Epithelial cell of esophagus (primary cell): ENCODE measurements at regions not wholly inside any gene's neighbourhood (a gene's known extent, or its start where the extent isn't known, plus 50 kb on each side); places are given as distances from the start of the nearest gene placed in this dataset.

Experiments
- DNase-seq: peaks from one replicate; pipeline ENCODE4 v3.0.0; 2010; ENCODE audit warnings: low read depth
- H3K4me3 ChIP-seq: 2 replicates; pipeline ENCODE4 v1.5.1; 2011; ENCODE audit warnings: mild to moderate bottlenecking, low read length, control low read depth
- TF ChIP-seq, protein P1 (sequence below): IDR thresholded peaks from 2 replicates; pipeline ENCODE4 v1.5.1; 2011; ENCODE audit warnings: low read depth, mild to moderate bottlenecking, low read length, control low read depth, inconsistent platforms; ENCODE audit not compliant: insufficient read depth; ENCODE audit errors: missing control alignments

DNA sequence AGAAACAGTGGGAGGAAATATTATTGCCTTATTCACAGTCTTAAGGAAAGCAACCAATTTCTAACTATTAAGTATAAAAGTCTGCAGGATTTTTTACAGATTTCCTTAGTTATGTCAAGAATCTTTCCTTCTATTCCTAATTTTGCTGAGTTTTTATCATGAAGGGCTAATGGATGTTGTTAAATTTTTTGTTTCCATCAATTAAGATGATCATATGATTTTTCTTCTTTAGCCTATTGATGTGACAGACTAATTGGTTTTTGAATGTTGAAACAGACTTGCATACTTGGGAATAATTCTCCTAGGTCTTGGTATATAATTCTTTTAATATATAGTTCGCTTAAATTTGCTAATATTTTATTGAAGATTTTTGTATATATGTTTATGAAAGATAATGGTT is 569.1 kb upstream of the KCND2 start:
- TF ChIP-seq, protein P1, sequence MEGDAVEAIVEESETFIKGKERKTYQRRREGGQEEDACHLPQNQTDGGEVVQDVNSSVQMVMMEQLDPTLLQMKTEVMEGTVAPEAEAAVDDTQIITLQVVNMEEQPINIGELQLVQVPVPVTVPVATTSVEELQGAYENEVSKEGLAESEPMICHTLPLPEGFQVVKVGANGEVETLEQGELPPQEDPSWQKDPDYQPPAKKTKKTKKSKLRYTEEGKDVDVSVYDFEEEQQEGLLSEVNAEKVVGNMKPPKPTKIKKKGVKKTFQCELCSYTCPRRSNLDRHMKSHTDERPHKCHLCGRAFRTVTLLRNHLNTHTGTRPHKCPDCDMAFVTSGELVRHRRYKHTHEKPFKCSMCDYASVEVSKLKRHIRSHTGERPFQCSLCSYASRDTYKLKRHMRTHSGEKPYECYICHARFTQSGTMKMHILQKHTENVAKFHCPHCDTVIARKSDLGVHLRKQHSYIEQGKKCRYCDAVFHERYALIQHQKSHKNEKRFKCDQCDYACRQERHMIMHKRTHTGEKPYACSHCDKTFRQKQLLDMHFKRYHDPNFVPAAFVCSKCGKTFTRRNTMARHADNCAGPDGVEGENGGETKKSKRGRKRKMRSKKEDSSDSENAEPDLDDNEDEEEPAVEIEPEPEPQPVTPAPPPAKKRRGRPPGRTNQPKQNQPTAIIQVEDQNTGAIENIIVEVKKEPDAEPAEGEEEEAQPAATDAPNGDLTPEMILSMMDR = no peak
- no peak overlapping the region for H3K4me3 ChIP-seq
- no peak for DNase-seq

DNA sequence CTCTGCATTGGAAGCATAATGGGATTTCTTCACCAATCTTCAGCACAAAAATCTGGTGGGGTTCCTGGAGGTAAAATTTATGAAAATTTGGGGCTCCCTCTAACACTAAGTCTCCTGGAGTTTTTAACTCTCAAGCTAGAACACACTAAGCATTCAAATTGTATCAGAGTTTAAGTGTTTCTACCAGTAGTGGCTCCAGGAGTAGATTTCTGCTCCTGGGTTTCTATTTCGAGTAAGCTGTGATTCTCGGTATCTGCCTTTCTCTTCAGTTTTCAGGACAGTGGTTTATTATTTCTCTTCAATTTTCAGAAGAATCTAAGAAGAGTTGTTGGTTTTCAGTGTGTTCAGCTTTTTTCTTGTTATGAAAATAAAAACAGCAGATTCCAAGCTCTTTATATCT is 566.4 kb upstream of the KCND2 start:
- DNase-seq = no peak
- TF ChIP-seq, protein P1 = no peak

DNA sequence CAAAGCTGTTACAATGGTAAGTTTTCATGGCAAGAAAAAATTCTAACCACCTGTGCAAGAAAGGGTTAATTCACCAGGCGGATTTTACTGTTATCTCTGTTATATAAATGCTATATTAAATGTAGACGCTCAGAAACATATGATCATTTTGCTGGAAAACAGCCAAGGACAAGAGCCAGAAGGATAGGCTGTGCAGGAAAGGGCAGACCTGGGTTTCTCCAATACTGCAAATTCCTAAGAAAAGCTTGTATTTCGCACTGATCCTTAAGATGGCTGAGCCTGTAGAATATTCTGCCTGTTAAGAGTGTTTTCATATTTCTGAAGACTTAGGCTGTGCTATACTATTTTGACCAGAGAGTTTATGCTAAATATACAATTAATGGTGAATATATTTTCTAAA is 564.1 kb upstream of the KCND2 start:
- TF ChIP-seq, protein P1 = no peak
- no peak for DNase-seq
- H3K4me3 ChIP-seq = no peak overlapping the region

More for the DNA sequence above, 566.4 kb upstream of the KCND2 start:
- H3K4me3 ChIP-seq = no peak overlapping the region

DNA sequence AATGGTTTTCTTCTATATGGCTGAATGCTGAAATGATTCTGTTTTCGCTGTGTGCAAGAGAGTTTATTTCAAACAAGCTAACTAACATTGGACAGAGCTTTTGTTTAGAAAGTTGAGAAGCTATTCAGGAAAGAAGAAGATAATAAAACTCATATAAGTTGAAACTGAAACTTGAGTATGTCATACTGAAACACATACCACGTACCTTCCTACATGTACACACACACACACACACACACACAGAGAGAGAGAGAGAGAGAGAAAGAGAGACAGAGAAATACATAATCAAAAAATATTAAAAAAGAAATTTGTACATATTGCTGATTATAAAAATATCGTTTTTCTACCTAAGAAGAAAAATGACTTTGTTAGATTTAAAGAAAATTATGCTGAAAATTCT is 561.9 kb upstream of the KCND2 start:
- TF ChIP-seq, protein P1 = no peak
- DNase-seq = no peak
- H3K4me3 ChIP-seq = no peak overlapping the region

DNA sequence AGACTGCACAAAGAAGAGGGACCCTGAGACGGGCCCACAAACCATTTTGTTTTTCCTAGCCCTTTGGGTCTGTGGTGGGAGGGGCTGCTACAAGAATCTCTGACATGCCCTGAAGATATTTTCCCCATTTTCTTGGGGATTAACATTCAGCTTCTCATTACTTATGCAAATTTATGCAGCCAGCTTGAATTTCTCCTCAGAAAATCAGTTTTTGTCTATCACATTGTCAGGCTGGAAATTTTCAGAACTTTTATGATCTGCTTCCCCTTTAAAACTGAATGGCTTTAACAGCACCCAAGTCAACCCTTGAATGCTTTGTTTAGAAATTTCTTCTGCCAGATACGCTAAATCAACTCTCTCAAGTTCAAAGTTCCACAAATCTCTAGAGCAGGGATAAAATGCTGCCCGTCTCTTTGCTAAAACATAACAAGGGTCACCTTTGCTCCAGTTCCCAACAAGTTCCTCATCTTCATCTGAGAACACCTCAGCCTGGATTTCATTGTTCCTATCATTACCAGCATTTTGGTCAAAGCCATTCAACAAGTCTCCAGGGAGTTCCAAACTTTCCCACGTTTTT is 560.0 kb upstream of the KCND2 start:
- no peak for DNase-seq
- no peak overlapping the region for H3K4me3 ChIP-seq
- TF ChIP-seq, protein P1 = no peak

DNA sequence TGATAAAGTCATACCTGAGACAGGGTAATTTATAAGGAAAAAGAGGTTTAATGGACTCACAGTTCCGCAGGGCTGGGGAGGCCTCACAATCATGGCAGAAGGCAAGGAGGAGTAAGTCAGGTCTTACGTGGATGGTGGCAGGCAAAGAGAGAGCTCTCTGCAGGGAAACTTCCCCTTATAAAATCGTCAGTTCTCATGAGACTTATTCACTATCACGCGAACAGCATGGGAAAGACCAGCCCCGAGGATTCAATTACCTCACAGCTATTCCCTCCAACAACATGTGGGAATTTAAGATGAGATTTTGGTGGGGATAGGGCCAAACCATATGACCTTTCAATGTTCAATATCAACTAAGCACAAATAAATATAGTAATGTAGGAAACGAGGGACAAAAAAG is 559.4 kb upstream of the KCND2 start:
- TF ChIP-seq, protein P1 = no peak
- no peak for DNase-seq
- H3K4me3 ChIP-seq = no peak overlapping the region

DNA sequence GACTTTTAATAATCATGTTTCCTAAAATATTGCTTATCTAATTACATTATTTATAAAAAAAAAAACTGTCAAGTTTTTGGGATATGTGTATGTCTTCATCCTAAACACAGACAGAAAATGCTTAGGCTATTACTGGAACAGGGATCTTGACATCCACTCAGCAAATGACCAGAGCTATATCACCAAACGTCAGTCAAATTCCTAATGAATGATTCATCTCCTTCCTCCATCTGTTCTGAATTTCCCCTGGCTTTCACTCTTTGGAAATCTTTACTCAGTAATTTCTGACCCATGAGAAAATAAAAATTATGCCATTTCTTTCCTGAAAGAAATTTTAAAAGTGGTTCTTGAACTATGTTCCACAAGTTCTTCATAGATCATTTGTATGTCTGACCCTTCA is 552.4 kb upstream of the KCND2 start:
- H3K4me3 ChIP-seq = no peak overlapping the region
- peak; percentile 79 for DNase-seq
- TF ChIP-seq, protein P1 = no peak
